HCT116 (cell line): ENCODE measurements at regions not wholly inside any gene's neighbourhood (a gene's known extent, or its start where the extent isn't known, plus 50 kb on each side); places are given as distances from the start of the nearest gene placed in this dataset.

Source experiments
- EGR1 ChIP-seq: IDR thresholded peaks from 2 replicates; pipeline ENCODE4 v1.6.1; 2012; ENCODE audit warnings: low read depth
- POLR2AphosphoS5 ChIP-seq: IDR thresholded peaks from 2 replicates; pipeline ENCODE4 v1.6.1; 2011; ENCODE audit warnings: mild to moderate bottlenecking, low read depth, low read length, moderate library complexity
- YY1 ChIP-seq: IDR thresholded peaks from 2 replicates; pipeline ENCODE4 v1.6.1; 2011; ENCODE audit warnings: low read length, low read depth, moderate library complexity, mild to moderate bottlenecking; ENCODE audit not compliant: insufficient replicate concordance; ENCODE audit errors: extremely low read depth
- ZNF274 ChIP-seq: fragments of 200-500 bp; sonication (Bioruptor generic); IDR thresholded peaks from 2 replicates; pipeline ENCODE4 v1.6.1; 2014; ENCODE audit warnings: mild to moderate bottlenecking, low read depth, low read length, inconsistent platforms
- TF ChIP-seq, protein P1 (sequence below): IDR thresholded peaks from 2 replicates; pipeline ENCODE4 v1.6.1; 2012

GRCh38 chr10:4511509-4511908 is 314.5 kb upstream of the AKR1E2 start:
- TF ChIP-seq YY1 (no peak), POLR2AphosphoS5 (no peak), EGR1 (no peak), ZNF274 (no peak)
- TF ChIP-seq, protein P1, sequence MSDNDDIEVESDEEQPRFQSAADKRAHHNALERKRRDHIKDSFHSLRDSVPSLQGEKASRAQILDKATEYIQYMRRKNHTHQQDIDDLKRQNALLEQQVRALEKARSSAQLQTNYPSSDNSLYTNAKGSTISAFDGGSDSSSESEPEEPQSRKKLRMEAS: no peak
